Neural cell (in vitro differentiated cells): ENCODE measurements at regions not wholly inside any gene's neighbourhood (a gene's known extent, or its start where the extent isn't known, plus 50 kb on each side); places are given as distances from the start of the nearest gene placed in this dataset.
"Not testable (repeated sequence)": the region's sequence is repeated elsewhere in the genome, so short reads cannot be mapped to it uniquely, and the experiment has no call there.

Experiments used
- H2AFZ ChIP-seq: fragments of 200-600, 300-800 bp; sonication (generic), shearing (Covaris generic); 2 replicates; pipeline ENCODE4 v1.6.0; 2014; ENCODE audit warnings: low read depth, mild to moderate bottlenecking, antibody characterized with exemption, low read length, moderate library complexity
- H3F3A ChIP-seq: fragments of 200-600 bp; shearing (Covaris generic); 2 replicates; pipeline ENCODE4 v1.6.1; 2016; ENCODE audit warnings: mild to moderate bottlenecking, moderate library complexity, mixed read lengths, antibody characterized with exemption, low read length; ENCODE audit not compliant: insufficient read depth, poor library complexity, severe bottlenecking
- H3K27ac ChIP-seq: fragments of 200-600, 300-800 bp; sonication (generic), shearing (Covaris generic); 2 replicates; pipeline ENCODE4 v1.5.1; 2014; ENCODE audit warnings: mild to moderate bottlenecking, low read length, moderate library complexity
- H3K27me3 ChIP-seq: fragments of 300-800, 200-600 bp; sonication (generic), shearing (Covaris generic); 2 replicates; pipeline ENCODE4 v1.6.0; 2014; ENCODE audit warnings: mild to moderate bottlenecking, low read depth, low read length, moderate library complexity; ENCODE audit not compliant: insufficient read depth
- H3K36me3 ChIP-seq: fragments of 300-800, 200-600 bp; sonication (generic), shearing (Covaris generic); 2 replicates; pipeline ENCODE4 v1.5.1; 2014; ENCODE audit warnings: mild to moderate bottlenecking, antibody characterized with exemption, low read length, moderate library complexity; ENCODE audit not compliant: insufficient read depth
- H3K4me2 ChIP-seq: fragments of 300-800, 200-600 bp; sonication (generic), shearing (Covaris generic); 2 replicates; pipeline ENCODE4 v1.6.0; 2014; ENCODE audit warnings: mild to moderate bottlenecking, low read length
- H3K4me3 ChIP-seq: fragments of 300-800, 200-600 bp; sonication (generic), shearing (Covaris generic); 2 replicates; pipeline ENCODE4 v1.5.1; 2014; ENCODE audit warnings: mild to moderate bottlenecking, low read length, moderate library complexity
- H3K79me2 ChIP-seq: fragments of 200-600 bp; shearing (Covaris generic); replicated peaks from 2 replicates; pipeline ENCODE4 v1.6.0; 2014; ENCODE audit warnings: mild to moderate bottlenecking, low read length, moderate library complexity; ENCODE audit not compliant: insufficient read depth
- H3K9ac ChIP-seq: fragments of 300-800, 200-600 bp; sonication (generic), shearing (Covaris generic); 2 replicates; pipeline ENCODE4 v1.6.1; 2016; ENCODE audit warnings: mild to moderate bottlenecking, low read length, mixed read lengths
- H3K9me2 ChIP-seq: fragments of 200-600 bp; shearing (Covaris generic); 2 replicates; pipeline ENCODE4 v1.6.1; 2016; ENCODE audit warnings: mild to moderate bottlenecking, low read length, mixed read lengths; ENCODE audit not compliant: insufficient read depth
- H3K9me3 ChIP-seq: fragments of 200-600, 300-800 bp; sonication (generic), shearing (Covaris generic); 2 replicates; pipeline ENCODE4 v1.6.1; 2016; ENCODE audit warnings: mild to moderate bottlenecking, mixed run types, low read length, moderate library complexity, mixed read lengths
- H4K20me1 ChIP-seq: fragments of 200-600 bp; shearing (Covaris generic); 2 replicates; pipeline ENCODE4 v1.6.1; 2016; ENCODE audit warnings: mild to moderate bottlenecking, mixed run types; ENCODE audit not compliant: insufficient read depth
- EP300 ChIP-seq: fragments of 450-650 bp; conservative IDR thresholded peaks from 2 replicates; pipeline ENCODE4 v1.6.1; 2014; ENCODE audit warnings: antibody characterized with exemption, mild to moderate bottlenecking, moderate library complexity; ENCODE audit not compliant: poor library complexity, severe bottlenecking
- EZH2 ChIP-seq: fragments of 200-600, 300-800 bp; shearing (Covaris generic), sonication (generic); IDR thresholded peaks from 2 replicates; pipeline ENCODE4 v1.6.1; 2014; ENCODE audit warnings: antibody characterized with exemption, low read length, borderline replicate concordance, mild to moderate bottlenecking; ENCODE audit not compliant: insufficient read depth, poor library complexity, severe bottlenecking
- MXI1 ChIP-seq: fragments of 450-650 bp; conservative IDR thresholded peaks from 2 replicates; pipeline ENCODE4 v1.6.1; 2014; ENCODE audit warnings: antibody characterized with exemption, mild to moderate bottlenecking; ENCODE audit not compliant: poor library complexity, severe bottlenecking
- POLR2AphosphoS5 ChIP-seq: IDR thresholded peaks from 2 replicates; pipeline ENCODE4 v1.6.1; 2012
- RAD21 ChIP-seq: fragments of 450-650 bp; conservative IDR thresholded peaks from 2 replicates; pipeline ENCODE4 v1.6.1; 2014; ENCODE audit warnings: antibody characterized with exemption, mild to moderate bottlenecking, moderate library complexity
- SMC3 ChIP-seq: fragments of 450-650 bp; conservative IDR thresholded peaks from 2 replicates; pipeline ENCODE4 v1.6.1; 2014; ENCODE audit warnings: antibody characterized with exemption, mild to moderate bottlenecking, moderate library complexity; ENCODE audit not compliant: poor library complexity
- TAF1 ChIP-seq: IDR thresholded peaks from 2 replicates; pipeline ENCODE4 v1.6.1; 2012; ENCODE audit warnings: low read depth
- TF ChIP-seq, protein P1 (sequence below): fragments of 450-650 bp; IDR thresholded peaks from 2 replicates; pipeline ENCODE4 v1.5.1; 2014; ENCODE audit warnings: antibody characterized with exemption, mild to moderate bottlenecking, moderate library complexity; ENCODE audit not compliant: poor library complexity, severe bottlenecking
- TF ChIP-seq, protein P2 (sequence below): IDR thresholded peaks from 2 replicates; pipeline ENCODE4 v1.6.1; 2012; ENCODE audit warnings: borderline replicate concordance

DNA sequence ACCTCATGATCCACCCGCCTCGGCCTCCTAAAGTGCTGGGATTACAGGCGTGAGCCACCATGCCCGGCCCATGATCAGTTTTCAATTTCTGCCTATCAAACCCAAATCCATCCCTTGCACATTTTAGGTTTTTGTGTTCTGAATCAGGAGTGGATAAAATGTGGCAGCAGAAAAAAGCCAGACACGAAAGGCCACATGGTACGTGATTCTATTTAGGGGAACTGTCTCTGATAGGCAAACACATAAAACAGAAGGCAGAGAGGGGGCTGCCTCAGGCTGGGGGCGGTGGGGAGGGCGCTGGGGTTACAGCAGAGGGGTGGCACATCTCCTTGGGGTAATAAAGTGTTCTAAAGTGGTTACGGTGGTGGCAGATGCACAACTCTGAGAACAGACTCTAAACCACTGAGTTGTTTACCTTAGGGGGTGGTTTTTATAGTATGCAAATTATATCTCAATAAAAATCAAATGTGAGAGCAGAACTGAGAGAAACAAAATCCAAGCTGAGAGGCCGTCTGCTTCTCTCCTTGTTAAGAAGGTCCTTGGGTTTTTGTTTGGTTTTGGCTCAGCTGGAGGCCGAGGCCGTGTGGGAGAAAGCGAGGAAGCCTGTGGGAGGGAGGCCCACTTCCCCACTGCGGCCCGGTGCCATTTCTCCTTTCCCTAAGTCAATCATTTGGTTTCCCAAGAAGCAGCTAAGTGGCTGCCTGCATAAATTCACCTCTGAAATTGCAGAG is 78.0 kb downstream of the SOWAHC start:
- no peaks in the 10 kb centered on the region for H3F3A ChIP-seq
- TF ChIP-seq SMC3 (no peak), MXI1 (no peak)
- no peaks in the 10 kb centered on the region for H3K9me2 ChIP-seq
- H3K9me3 ChIP-seq, result no peaks in the 10 kb centered on the region
- H3K27me3 ChIP-seq, result no peaks in the 10 kb centered on the region
- H3K27ac ChIP-seq, result no peak overlapping the region
- H4K20me1 ChIP-seq, result no peaks in the 10 kb centered on the region
- H3K79me2 ChIP-seq, result no peaks in the 10 kb centered on the region
- no peaks in the 10 kb centered on the region for H3K36me3 ChIP-seq
- no peak overlapping the region for H3K4me3 ChIP-seq
- no peak overlapping the region for H2AFZ ChIP-seq
- H3K9ac ChIP-seq, result no peak overlapping the region
- H3K4me2 ChIP-seq, result no peak overlapping the region

DNA sequence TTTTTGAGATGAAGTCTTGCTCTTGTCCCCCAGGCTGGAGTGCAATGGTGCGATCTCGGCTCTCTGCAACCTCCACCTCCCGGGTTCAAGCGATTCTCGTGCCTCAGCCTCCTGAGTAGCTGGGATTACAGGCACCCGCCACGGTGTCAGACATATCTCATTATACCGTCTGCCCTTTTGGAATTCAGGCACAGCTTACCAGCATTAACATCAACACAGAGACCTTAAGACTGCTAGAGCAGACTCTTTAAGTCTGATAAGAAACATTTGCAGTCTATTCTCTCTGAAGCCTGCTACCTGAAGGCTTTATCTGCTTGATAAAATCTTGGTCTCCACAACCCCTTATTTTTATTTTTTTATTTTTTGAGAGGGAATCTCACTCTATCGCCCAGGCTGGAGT is 78.7 kb downstream of the SOWAHC start:
- H3K4me2 ChIP-seq, H3K36me3 ChIP-seq, H3F3A ChIP-seq, H3K27ac ChIP-seq, H4K20me1 ChIP-seq, H3K9ac ChIP-seq, H3K9me3 ChIP-seq, H3K9me2 ChIP-seq, H3K27me3 ChIP-seq, H2AFZ ChIP-seq, H3K4me3 ChIP-seq, H3K79me2 ChIP-seq: not testable (repeated sequence)

DNA sequence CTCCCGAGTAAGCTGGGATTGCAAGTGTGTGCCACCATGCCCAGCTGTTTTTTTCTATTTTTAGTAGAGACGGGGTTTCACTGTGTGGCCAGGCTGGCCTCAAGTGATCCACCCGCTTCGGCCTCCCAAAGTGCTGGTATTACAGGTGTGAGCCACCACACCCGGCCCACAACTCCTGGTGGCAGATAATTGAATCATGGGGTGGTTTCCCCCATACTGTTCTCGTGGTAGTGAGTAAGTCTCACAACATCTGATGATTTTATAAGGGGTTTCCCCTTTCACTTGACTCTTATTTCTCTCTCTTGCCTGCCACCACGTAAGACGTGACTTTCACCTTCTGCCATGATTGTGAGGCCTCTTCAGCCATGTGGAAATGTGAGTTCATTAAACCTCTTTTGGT is 79.1 kb downstream of the SOWAHC start:
- not testable (repeated sequence) for H3K4me3 ChIP-seq, H3K9me3 ChIP-seq, H3K9ac ChIP-seq, H3K79me2 ChIP-seq, H2AFZ ChIP-seq, H3K9me2 ChIP-seq, H3K27me3 ChIP-seq, H3F3A ChIP-seq, H3K27ac ChIP-seq, H4K20me1 ChIP-seq, H3K36me3 ChIP-seq, H3K4me2 ChIP-seq

DNA sequence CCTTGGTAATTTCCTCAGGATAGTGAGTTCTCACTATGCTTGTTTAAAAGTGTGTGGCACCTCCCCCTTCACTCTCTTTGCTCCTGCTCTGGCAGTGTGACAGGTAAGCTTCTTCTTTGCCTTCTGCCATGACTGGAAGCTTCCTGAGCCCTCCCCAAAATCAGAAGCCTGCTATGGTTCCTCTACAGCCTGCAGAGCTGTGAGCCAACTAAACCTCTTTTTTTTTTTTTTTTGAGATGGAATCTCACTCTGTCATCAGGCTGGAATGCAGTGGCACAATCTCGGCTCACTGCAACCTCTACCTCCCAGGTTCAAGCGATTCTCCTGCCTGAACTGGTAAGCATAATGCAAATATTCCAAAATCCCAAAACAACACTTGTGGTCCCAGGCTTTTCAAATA is 80.0 kb downstream of the SOWAHC start:
- Histone ChIP-seq H3K27me3 (no peaks in the 10 kb centered on the region), H3K9ac (no peak overlapping the region), H3K79me2 (no peaks in the 10 kb centered on the region), H3K9me2 (no peaks in the 10 kb centered on the region), H2AFZ (no peak overlapping the region), H4K20me1 (no peaks in the 10 kb centered on the region), H3K9me3 (no peaks in the 10 kb centered on the region), H3K36me3 (no peaks in the 10 kb centered on the region), H3F3A (no peaks in the 10 kb centered on the region), H3K4me2 (no peak overlapping the region), H3K4me3 (no peak overlapping the region), H3K27ac (no peak overlapping the region)
- TF ChIP-seq, protein P1, sequence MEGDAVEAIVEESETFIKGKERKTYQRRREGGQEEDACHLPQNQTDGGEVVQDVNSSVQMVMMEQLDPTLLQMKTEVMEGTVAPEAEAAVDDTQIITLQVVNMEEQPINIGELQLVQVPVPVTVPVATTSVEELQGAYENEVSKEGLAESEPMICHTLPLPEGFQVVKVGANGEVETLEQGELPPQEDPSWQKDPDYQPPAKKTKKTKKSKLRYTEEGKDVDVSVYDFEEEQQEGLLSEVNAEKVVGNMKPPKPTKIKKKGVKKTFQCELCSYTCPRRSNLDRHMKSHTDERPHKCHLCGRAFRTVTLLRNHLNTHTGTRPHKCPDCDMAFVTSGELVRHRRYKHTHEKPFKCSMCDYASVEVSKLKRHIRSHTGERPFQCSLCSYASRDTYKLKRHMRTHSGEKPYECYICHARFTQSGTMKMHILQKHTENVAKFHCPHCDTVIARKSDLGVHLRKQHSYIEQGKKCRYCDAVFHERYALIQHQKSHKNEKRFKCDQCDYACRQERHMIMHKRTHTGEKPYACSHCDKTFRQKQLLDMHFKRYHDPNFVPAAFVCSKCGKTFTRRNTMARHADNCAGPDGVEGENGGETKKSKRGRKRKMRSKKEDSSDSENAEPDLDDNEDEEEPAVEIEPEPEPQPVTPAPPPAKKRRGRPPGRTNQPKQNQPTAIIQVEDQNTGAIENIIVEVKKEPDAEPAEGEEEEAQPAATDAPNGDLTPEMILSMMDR, result no peak
- TF ChIP-seq EP300, result no peak
- TF ChIP-seq TAF1, result no peak
- TF ChIP-seq POLR2AphosphoS5, result no peak
- TF ChIP-seq, protein P2, sequence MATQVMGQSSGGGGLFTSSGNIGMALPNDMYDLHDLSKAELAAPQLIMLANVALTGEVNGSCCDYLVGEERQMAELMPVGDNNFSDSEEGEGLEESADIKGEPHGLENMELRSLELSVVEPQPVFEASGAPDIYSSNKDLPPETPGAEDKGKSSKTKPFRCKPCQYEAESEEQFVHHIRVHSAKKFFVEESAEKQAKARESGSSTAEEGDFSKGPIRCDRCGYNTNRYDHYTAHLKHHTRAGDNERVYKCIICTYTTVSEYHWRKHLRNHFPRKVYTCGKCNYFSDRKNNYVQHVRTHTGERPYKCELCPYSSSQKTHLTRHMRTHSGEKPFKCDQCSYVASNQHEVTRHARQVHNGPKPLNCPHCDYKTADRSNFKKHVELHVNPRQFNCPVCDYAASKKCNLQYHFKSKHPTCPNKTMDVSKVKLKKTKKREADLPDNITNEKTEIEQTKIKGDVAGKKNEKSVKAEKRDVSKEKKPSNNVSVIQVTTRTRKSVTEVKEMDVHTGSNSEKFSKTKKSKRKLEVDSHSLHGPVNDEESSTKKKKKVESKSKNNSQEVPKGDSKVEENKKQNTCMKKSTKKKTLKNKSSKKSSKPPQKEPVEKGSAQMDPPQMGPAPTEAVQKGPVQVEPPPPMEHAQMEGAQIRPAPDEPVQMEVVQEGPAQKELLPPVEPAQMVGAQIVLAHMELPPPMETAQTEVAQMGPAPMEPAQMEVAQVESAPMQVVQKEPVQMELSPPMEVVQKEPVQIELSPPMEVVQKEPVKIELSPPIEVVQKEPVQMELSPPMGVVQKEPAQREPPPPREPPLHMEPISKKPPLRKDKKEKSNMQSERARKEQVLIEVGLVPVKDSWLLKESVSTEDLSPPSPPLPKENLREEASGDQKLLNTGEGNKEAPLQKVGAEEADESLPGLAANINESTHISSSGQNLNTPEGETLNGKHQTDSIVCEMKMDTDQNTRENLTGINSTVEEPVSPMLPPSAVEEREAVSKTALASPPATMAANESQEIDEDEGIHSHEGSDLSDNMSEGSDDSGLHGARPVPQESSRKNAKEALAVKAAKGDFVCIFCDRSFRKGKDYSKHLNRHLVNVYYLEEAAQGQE, result no peak
- no peak for TF ChIP-seq EZH2
- TF ChIP-seq RAD21, result no peak
- no peak for TF ChIP-seq SMC3
- TF ChIP-seq MXI1, result no peak
